Vagina (tissue), 2 donors: ENCODE measurements at regions not wholly inside any gene's neighbourhood (a gene's known extent, or its start where the extent isn't known, plus 50 kb on each side); places are given as distances from the start of the nearest gene placed in this dataset.

Source experiments
- CTCF ChIP-seq, 3 experiments: fragments of 450-650 bp in 2 of 3; fragments of 200-600 bp in 1 of 3; sonication (generic) in 1 of 3; IDR thresholded peaks; one replicate each; pipeline ENCODE4 v1.5.1; 2017 to 2019; ENCODE audit warnings: antibody characterized with exemption in 3 of 3, mild to moderate bottlenecking in 2 of 3, moderate library complexity in 2 of 3
- POLR2A ChIP-seq, 2 donors: fragments of 450-650 bp; IDR thresholded peaks; one replicate each; pipeline ENCODE4 v1.6.1; 2017; ENCODE audit warnings: antibody characterized with exemption in 2 of 2, mild to moderate bottlenecking in 2 of 2, moderate library complexity in 2 of 2
- POLR2AphosphoS5 ChIP-seq, 2 donors: sonication (generic); formaldehyde crosslinking; IDR thresholded peaks; one replicate each; pipeline ENCODE4 v1.9.0; 2017; ENCODE audit warnings: antibody characterized with exemption in 2 of 2, mild to moderate bottlenecking in 2 of 2, low read depth in 1 of 2; ENCODE audit not compliant: insufficient read depth in 1 of 2

DNA sequence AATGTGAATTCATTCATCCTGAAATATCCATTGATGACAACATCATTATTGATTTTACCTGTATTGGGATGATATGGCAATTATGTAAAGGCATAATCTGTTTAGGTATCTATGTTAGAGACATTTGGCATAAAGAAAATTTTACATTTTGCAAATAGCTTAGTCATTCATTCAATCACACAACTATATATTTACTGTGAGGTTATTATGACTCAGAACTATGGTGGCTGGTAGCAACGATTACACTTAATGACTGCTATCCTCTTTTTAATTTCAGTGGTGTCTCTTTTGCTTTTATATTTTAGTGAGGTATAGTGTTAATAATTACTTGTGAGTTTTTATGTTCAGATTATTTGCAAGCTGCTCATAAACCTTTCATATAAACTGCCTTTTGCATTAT, 955.9 kb downstream of the SLITRK6 start:
- TF ChIP-seq POLR2A (IDR thresholded peaks at IDR 0.05), result no peak
- TF ChIP-seq CTCF (IDR thresholded peaks at IDR 0.05), result no peak
- no peak for TF ChIP-seq POLR2AphosphoS5 (IDR thresholded peaks at IDR 0.05; ENCODE audit: insufficient read depth in 1 of 2, low read depth in 1 of 2)
